Kidney epithelial cell (primary cell): ENCODE measurements at regions not wholly inside any gene's neighbourhood (a gene's known extent, or its start where the extent isn't known, plus 50 kb on each side); places are given as distances from the start of the nearest gene placed in this dataset.

Experiments used
- DNase-seq: peaks from one replicate; pipeline ENCODE4 v3.0.0-alpha.2; 2010; ENCODE audit warnings: low read depth
- H3K27me3 ChIP-seq: 2 replicates; pipeline ENCODE4 v1.6.0; 2011; ENCODE audit warnings: low read length; ENCODE audit not compliant: control insufficient read depth, insufficient read depth
- H3K36me3 ChIP-seq: 2 replicates; pipeline ENCODE4 v1.5.1; 2011; ENCODE audit warnings: low read length; ENCODE audit not compliant: control insufficient read depth, insufficient read depth
- H3K4me3 ChIP-seq: 2 replicates; pipeline ENCODE4 v1.5.1; 2011; ENCODE audit warnings: low read depth, mild to moderate bottlenecking, control low read depth, low read length
- CTCF ChIP-seq: IDR thresholded peaks from 2 replicates; pipeline ENCODE4 v1.5.1; 2011; ENCODE audit warnings: mild to moderate bottlenecking, moderate library complexity, low read length, control low read depth, inconsistent platforms; ENCODE audit not compliant: insufficient read depth, poor library complexity, severe bottlenecking

DNA sequence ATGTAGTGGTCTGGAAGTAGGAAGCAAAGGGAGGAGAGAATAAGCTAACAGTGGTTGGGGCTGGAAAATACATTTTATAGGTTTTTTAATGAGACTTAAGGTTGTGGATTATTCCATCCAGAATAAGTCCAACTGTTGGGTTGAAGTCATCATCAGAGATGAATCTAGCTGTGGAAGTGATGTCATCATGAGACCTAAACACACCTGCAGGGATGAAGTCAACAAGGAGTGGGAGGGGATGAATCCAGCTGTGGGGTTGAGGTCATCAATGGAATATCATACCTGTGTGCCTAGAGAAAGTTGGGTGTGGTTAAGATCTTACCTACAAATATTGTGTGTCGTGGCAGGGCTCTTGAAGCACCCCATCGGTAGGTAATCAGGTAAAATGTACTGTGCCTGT is 730.7 kb downstream of the RFPL4B start:
- no peak overlapping the region for H3K4me3 ChIP-seq
- no peak for DNase-seq
- TF ChIP-seq CTCF: no peak
- H3K36me3 ChIP-seq: no peaks in the 10 kb centered on the region
- no peaks in the 10 kb centered on the region for H3K27me3 ChIP-seq

GRCh38 chr6:113078791-113079190 is 731.7 kb downstream of the RFPL4B start:
- no peak for DNase-seq
- no peaks in the 10 kb centered on the region for H3K36me3 ChIP-seq
- H3K4me3 ChIP-seq: no peak overlapping the region
- TF ChIP-seq CTCF: no peak
- H3K27me3 ChIP-seq: no peaks in the 10 kb centered on the region

- H3K36me3 ChIP-seq: no peaks in the 10 kb centered on the region
- no peaks in the 10 kb centered on the region for H3K27me3 ChIP-seq
- TF ChIP-seq CTCF: no peak
- no peak overlapping the region for H3K4me3 ChIP-seq
- no peak for DNase-seq
Measured at GRCh38 chr6:113082745-113083144, 735.6 kb downstream of the RFPL4B start.

DNA sequence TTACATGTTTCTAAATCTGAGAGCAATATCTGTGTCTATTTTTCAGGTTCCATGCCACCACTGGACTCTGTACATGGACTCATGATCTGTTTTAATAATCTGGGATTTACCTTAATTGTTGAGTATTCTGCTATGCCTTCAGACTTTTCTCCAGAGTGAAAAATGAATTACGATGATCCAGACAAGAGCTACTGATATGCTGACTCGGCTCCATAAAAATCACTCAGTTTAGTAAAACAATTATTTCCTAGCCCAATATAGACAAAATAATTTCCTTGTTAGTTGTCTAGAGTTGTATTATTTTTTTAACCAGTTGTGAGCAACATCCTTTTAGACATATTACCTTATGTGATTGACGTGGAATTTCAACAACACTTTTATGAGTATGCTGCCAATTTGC is 736.8 kb downstream of the RFPL4B start:
- no peak for DNase-seq
- Histone ChIP-seq H3K4me3 (no peak overlapping the region), H3K36me3 (no peaks in the 10 kb centered on the region), H3K27me3 (no peaks in the 10 kb centered on the region)
- no peak for TF ChIP-seq CTCF

GRCh38 chr6:113089056-113089455 is 741.9 kb downstream of the RFPL4B start:
- no peaks in the 10 kb centered on the region for H3K36me3 ChIP-seq
- no peaks in the 10 kb centered on the region for H3K27me3 ChIP-seq
- DNase-seq: no peak
- H3K4me3 ChIP-seq: no peak overlapping the region
- no peak for TF ChIP-seq CTCF

DNA sequence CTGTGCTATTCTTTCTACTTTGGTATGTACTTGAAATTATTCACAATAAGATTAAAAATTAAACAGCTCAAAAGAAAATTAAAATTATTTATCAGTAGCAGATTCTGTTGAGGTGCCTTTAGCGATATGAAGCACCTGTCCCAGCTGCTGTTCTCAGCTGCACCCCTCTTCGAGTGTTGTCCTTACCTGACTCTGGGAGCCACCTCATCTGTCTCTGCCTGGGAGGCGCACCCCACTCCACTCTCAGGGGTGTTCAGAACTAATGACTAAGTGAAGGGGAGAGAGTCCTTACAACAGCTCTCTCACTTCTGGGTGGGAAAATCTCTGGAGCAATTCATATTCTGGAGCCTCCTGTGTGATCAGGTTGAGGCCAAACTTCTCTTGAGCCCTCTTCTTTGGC is 745.7 kb downstream of the RFPL4B start:
- DNase-seq: no peak
- Histone ChIP-seq H3K36me3 (no peaks in the 10 kb centered on the region), H3K4me3 (no peak overlapping the region), H3K27me3 (no peaks in the 10 kb centered on the region)
- TF ChIP-seq CTCF: no peak
